ENCODE measurements at regions not wholly inside any gene's neighbourhood (a gene's known extent, or its start where the extent isn't known, plus 50 kb on each side); places are given as distances from the start of the nearest gene placed in this dataset.
A peak's percentile ranks its signal among the peaks of the same experiment; 100 is the strongest.

- Mint-ChIP-seq H3K9me3 (peaks cover 15% of the 10 kb centered on the region), H3K36me3 (ENCODE audit: low read depth) (peaks cover 8% of the 10 kb centered on the region), H3K27ac (ENCODE audit: unreplicated experiment) (no peak overlapping the region), H3K4me1 (peaks cover 13% of the 10 kb centered on the region), H3K27me3 (ENCODE audit: low read depth) (no peaks in the 10 kb centered on the region), H3K4me3 (no peak overlapping the region)
- no peak for TF ChIP-seq CTCF (conservative IDR thresholded peaks at IDR 0.05)
- no peak for DNase-seq (ENCODE audit: low read depth, low spot score)
Measured at GRCh38 chr11:42837994-42838393, 473.8 kb upstream of the API5 start.

DNA sequence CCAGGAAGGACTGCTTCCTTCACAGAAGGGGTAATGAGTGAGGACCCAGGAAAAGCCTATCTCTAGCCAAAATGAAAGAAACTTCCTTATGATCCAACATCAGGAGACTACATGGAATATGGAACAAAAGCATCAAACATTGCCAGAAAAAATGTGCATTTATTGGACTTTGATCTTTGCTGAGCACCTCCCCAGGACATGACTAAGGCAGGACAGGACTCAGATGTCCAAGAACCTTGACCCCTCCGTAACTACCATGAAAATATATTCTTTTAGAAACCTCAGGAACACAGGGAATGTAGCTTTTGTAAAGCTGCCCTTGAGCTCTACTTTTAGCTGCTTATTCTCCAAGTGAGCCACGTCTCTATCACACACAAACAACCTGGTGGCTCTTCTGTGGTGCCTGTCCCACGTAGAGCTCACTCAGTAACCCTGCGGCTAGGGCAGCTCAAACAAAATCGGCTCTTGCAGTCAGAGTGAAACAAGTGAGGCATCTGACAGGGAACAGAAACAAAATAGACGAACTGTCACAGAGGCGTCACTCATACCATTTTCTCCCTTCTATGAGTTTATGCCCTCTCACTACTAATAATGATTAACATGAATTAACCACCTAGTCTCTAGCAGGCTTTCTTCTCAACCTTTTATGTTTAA lies 471.5 kb upstream of the API5 start:
- DNase-seq (ENCODE audit: low read depth, low spot score): no peak
- no peak overlapping the region for H3K27ac Mint-ChIP-seq (ENCODE audit: unreplicated experiment)
- H3K4me1 Mint-ChIP-seq: peaks cover 13% of the 10 kb centered on the region
- H3K4me3 Mint-ChIP-seq: no peak overlapping the region
- no peak for TF ChIP-seq CTCF (conservative IDR thresholded peaks at IDR 0.05)
- peaks cover 14% of the 10 kb centered on the region for H3K9me3 Mint-ChIP-seq
- peaks cover 3% of the 10 kb centered on the region for H3K36me3 Mint-ChIP-seq (ENCODE audit: low read depth)
- H3K27me3 Mint-ChIP-seq (ENCODE audit: low read depth): no peaks in the 10 kb centered on the region

DNA sequence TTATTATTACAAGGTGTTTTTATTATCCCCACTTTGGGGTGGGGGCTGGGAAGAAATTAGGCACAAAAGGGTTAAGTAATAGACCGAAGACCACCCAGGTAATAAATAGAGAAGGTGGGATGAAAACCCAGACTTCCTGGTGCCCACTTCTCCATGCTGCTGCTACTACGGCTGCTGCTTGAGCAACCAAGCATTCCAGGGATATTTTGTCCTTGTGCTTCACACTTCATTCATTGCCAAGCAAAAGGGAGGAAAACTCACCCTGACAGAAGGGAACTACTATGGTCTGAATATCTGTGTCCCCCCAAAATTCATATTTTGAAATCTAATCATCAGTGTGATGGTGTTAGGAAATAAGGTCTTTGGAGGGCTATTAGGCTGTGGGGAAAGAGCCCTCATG lies 470.9 kb upstream of the API5 start:
- no peak for TF ChIP-seq CTCF (conservative IDR thresholded peaks at IDR 0.05)
- no peak overlapping the region for H3K4me3 Mint-ChIP-seq
- H3K4me1 Mint-ChIP-seq: peaks cover 13% of the 10 kb centered on the region
- H3K27ac Mint-ChIP-seq (ENCODE audit: unreplicated experiment): no peak overlapping the region
- no peak for DNase-seq (ENCODE audit: low read depth, low spot score)
- H3K27me3 Mint-ChIP-seq (ENCODE audit: low read depth): no peaks in the 10 kb centered on the region
- H3K9me3 Mint-ChIP-seq: peaks cover 14% of the 10 kb centered on the region
- H3K36me3 Mint-ChIP-seq (ENCODE audit: low read depth): peaks cover 3% of the 10 kb centered on the region

DNA sequence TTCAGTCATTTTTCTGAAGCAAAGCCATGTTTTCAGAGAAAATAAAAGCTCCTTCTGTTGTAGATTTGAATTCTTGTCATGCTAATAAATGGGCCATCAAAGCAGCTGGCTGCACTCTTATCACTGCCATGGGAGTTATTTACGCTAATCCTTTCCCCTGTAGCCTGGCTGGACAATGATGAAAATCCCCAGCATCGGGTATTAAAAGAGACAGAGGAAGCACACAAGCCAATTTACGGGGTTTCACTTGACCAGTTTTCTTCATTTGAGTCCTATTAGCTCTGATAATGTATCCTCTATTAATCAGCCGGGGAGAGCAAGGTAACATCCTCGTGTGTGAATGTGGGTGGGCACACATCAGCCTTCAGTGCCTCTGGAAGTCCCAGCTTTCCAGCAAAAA lies 470.2 kb upstream of the API5 start:
- Mint-ChIP-seq H3K9me3 (peaks cover 14% of the 10 kb centered on the region), H3K27me3 (ENCODE audit: low read depth) (no peaks in the 10 kb centered on the region), H3K36me3 (ENCODE audit: low read depth) (peaks cover 3% of the 10 kb centered on the region)

DNA sequence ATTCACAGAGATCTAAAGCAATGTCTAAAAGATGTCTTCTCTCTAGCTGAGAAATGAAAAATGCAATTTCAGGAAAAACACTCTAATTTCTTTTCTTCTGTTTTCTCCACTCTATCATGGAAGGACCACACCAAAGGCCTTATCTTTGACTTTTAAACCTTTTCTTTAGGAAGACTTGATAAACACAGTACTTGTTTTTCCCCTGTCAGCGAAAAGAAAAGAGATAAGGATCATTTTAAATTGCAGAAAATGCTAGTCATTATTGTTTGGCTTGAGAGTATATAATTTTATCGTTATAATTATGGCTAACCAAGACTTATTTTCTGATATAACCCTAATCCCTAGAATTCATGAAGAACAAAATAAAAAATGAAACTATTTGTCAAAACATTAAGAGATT lies 462.4 kb upstream of the API5 start:
- Mint-ChIP-seq H3K9me3 (no peaks in the 10 kb centered on the region), H3K27me3 (ENCODE audit: low read depth) (no peaks in the 10 kb centered on the region), H3K27ac (ENCODE audit: unreplicated experiment) (peak overlapping the region; percentile 98), H3K4me1 (peaks cover 50% of the 10 kb centered on the region), H3K36me3 (ENCODE audit: low read depth) (peaks cover 5% of the 10 kb centered on the region), H3K4me3 (peak overlapping the region; percentile 41)
- no peak for TF ChIP-seq CTCF (conservative IDR thresholded peaks at IDR 0.05)
- DNase-seq (ENCODE audit: low read depth, low spot score): no peak

More for the DNA sequence above, 470.2 kb upstream of the API5 start:
- H3K27ac Mint-ChIP-seq (ENCODE audit: unreplicated experiment): no peak overlapping the region
- no peak overlapping the region for H3K4me3 Mint-ChIP-seq
- no peak for TF ChIP-seq CTCF (conservative IDR thresholded peaks at IDR 0.05)
- H3K4me1 Mint-ChIP-seq: peaks cover 20% of the 10 kb centered on the region
- no peak for DNase-seq (ENCODE audit: low read depth, low spot score)

All from neural crest cell (in vitro differentiated cells).